ENCODE measurements at regions not wholly inside any gene's neighbourhood (a gene's known extent, or its start where the extent isn't known, plus 50 kb on each side); places are given as distances from the start of the nearest gene placed in this dataset.
"Not testable (repeated sequence)": the region's sequence is repeated elsewhere in the genome, so short reads cannot be mapped to it uniquely, and the experiment has no call there.

DNA sequence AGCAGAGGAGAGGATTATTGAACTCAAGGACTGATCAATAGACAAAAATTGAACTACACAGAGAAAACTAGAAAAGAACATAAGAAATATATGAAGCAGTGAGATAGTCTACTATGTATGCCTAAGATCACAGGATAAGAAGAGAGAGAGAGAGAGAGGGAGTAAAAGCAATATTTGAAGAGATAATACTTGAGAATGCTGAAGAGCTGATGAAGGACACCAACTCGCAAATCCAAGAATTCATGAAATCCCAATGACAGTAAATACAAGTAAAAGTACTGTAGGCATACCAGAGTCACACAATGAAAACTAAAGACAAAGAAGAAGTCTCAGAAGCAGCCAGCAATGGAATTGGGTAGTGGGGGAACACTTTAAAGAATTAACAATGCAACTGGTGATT is 260.1 kb upstream of the SPAG17 start:
- DNase-seq: no peak

DNA sequence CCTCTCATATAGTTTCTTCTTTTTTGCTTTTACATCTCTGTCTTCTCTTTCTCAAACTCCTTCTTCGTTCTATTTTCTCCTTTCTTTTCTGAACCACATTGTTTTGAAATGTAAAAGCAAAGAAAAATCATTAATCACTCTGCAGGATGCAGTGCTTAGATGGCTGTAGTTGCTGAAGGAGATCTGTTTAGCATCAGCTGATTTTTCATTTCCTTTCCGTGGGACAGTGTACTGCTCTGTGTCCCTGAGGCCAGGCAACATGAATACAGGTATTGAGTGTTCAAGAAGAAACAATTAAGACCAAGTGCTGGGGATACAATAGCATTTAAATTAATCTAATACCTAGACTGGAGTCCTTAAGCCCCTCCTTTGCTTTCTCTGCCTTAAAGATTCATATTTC is 257.2 kb upstream of the SPAG17 start:
- DNase-seq: no peak

DNA sequence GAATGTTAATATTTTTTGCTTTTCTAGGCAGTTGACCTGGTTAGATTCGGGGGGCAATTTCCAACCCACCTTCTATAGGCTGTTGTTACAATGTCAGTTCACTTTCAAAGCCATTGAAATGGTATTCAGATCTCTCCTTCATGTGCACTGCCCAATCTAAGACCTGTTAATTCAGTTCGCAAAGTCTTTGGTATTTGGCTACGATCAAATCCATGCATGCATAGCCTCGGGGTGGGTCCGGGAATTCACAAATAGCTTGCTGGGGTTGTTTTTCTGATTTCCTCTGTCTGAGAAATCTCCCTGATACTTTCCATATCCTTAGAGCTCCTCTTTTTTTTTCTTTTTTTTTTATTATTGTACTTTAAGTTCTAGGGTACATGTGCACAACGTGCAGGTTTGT is 252.6 kb upstream of the SPAG17 start:
- DNase-seq: no peak

DNA sequence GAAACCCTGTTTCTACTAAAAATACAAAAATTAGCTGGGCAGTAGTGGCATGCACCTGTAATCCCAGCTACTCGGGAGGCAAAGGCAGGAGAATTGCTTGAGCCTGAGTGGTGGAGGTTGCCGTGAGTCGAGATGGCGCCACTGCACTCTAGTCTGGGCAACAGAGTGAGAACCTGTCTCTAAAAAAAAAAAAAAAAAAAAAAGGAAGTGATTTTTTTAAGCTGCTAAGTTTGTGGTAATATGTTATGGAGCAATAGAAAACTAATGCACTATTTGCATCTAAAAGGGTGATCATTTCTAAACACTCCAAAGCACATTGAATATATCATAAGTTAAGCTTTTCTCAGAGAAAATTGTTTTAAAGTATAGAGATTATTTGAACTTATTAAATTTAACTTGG is 244.8 kb upstream of the SPAG17 start:
- DNase-seq: no peak

DNA sequence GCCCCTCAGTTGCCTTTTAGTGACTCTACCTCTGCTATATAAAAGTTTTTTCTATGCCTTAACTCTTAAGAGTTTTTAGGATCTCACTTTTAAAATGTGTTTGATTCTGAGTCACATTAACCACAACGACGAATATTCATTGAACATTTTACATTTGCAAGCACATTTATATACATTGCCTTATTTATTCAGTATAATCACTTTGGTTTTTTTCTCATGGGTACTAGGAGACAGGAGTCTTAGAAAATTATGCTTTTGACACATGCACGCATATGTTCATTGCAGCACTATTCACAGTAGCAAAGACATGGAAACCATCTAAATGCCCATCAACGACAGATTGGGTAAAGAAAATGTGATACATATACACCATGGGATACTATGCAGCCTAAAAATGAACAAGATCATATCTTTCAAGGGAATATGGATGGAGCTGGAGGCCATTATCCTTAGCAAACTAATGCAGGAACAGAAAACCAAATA is 236.9 kb upstream of the SPAG17 start:
- no peak for DNase-seq

DNA sequence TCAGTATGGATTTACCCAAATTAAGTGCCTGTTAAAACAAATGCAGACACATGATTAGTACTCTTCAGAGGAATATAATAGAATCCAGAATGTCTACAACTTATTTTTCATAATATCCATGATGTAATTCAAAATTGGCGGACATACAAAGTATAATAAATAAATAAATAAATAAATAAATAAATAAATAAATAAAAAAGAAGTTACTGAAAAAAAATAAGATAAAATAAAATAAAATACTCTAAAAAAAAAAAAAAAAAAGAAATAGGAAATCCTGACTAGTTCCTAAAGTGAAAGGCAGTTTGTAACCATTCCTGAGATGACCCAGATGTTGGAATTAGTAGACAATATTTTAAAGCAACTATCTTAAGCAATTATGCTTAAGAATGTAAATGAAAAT is 219.0 kb upstream of the SPAG17 start:
- DNase-seq: no peak

DNA sequence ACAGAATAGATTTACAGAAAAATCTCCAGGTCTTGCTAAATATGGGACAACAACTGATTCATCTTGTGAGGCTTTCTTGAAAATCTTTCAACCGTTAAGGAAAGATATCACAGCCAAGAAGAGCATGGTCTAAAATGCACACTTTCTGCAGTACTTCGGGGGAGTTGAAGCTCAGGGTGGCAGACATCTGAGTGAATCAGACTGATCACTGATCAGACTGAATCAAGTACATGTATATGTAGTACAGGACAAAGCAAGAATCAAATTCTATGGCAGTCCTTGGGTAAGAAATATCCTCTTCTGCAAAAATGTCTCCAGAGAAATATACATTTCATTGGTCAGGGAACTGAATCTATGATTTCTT is 212.4 kb upstream of the SPAG17 start:
- no peak for DNase-seq

DNA sequence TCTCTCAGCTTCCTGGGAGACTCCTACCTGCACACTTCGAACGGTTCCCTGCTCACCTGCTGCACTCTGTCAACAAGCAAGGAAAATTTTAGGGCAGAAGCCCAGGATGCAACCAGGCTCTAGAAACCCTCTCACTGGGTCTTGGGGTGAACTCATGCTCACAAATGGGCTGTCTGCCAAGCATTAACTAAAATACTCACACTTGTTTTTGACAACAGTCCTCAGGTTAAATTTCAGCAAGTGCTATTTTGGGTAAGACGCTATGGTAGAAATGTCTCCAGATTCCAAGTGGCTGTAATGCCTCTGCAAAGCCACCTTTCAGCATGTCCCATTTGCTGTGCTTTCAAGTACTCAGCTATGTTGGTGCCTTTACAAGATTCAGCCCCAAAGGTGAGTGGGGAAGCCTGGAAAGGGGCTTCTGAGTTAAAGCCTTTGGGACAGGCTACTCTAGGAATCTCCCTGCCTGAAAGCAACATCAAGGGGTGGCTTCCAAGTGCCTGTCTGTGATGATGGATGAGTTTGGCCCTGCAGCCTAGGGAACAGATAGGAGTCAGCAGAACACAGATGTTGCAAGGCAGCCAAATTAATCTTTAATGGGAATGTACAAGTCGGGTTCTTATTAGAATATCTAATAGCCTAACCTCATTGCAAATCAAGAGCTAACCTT is 211.9 kb upstream of the SPAG17 start:
- DNase-seq: no peak

DNA sequence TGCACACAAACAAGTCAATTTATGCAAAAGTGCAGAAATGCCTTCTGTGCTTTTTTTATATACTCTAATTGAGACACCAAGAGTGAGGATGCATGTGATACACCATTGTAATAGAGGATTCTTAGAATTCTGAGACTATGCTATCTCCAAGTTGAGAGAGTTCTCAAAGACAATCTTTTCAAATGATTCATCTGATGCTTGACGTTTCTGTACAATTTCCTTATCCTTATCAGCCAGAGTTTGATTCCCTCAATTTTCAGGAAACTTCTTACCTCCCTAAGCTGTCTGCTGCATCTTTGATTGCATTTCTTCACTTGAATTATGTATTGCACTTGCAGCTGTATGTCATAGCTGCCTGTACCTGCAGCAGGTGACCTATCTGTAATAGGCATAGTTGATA is 211.3 kb upstream of the SPAG17 start:
- DNase-seq: no peak

DNA sequence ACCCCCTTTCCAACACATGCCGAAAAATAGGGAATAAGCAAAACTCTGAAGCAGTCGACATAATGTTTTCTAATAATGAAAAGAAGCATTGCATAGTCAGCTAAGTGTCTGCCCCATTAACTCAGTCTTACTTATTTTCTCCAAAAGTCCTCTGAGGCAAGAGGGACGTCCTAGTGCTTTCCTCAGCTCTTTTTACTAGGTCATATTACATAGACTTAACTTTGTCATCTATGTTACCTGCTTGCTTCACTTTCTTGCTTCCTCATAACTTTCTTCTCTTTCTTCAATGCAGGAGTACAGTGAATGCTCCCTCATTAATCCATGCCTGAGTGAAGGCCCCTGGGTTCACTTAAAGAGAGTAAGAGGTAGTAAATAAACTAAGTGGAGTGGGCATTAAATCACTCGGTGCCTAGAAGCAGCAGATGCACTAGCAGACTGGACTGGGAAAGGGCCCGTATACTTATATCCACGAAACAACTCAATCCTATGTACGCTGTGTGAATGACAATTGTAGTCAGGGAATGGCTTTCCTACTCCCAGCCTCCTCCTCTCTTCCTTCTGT is 210.5 kb upstream of the SPAG17 start:
- no peak for DNase-seq

DNA sequence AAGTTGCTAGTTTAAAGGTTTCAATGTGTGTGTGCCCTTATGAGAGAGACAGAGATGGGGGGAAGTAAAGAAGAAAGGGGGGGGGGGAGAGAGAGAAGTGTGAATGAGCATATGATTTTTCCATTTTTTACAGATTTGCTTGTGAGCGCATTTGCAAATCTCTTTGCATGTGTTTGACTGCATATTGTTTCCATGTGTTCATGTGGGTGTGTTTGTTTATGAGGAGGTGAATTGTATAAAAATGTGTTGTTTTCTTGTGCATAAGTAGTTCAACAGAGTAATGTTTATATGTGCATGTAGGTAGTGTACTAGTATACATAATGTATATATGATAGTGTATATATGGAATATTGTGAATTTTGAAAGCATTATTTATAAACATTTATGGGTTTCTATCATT is 205.9 kb upstream of the SPAG17 start:
- no peak for DNase-seq

DNA sequence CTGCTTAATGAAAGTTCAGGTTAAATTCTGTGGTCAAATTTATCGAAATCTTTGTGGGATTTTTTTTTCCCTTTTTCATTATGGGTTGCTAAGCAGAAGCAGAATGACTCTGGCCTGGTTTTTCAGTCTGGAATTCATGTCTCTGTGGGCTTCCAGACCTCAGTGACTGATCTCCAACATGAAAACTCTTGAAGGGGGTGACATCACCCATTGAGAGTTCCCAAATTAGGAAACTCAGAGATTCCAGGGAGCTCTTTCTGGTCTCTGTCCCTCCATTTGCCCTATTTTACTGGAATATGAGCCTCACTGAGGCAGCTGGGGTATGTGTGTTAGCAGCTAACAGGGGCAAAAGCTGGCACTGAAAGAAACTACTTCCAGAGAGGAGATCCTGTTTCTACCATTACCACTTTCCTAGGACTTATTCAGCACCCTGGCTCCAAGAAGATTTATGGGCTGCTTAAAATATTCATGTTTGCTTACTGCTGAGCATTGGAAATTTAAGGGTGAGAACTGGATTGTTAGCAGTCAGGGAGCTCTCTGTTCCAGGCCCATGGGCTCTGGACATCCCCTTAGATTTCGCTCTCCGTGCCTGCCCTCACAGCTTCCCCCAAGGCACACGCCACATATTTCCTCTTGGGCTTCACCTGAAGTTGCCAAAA is 203.4 kb upstream of the SPAG17 start:
- DNase-seq: no peak

DNA sequence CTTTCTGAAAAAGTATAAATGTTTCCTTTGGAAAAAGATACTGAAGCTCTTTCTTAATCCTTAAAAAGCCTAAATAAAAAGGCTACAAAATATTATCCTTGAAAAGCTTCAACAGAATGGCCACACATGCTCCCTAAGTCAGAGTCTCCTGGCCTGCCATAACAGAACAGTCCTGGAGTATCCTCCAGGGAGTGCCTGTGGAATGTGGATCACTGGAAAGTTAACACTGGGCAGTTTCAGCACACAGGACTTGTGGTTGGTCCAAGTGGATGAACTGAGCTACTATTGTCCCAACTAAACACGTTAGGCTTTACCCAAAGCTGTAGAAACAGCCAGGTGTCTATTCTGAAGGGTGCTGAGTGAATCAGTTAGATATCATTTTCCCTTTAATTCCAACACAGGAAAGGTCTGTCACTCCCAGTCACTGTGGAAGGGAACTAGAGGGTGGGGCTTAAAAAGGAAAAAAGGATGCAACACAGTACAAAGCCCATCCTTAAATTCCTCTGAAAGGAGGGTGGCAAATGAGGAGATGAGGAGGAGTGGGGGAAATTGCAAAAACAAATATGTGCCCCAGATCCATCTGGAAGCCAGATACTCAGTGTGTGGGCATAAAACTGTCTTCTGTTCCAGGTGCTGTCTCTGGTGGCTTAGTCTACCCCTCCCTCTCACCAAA is 196.3 kb upstream of the SPAG17 start:
- DNase-seq: no peak

DNA sequence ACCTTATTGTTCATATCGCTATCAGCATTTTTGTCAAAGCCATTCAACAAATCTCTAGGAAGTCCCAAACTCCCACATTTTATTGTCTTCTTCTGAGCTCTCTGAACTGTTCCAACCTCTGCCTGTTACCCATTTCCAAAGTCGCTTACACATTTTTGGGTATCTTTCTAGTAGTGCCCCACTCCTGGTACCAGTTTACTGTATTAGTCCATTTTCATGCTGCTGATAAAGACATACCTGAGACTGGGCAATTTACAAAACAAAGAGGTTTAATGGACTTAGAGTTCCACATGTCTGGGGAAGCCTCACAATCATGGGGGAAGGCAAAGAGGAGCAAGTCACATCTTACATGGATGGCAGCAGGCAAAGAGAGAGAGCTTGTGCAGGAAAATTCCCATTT is 192.2 kb upstream of the SPAG17 start:
- DNase-seq: not testable (repeated sequence)

DNA sequence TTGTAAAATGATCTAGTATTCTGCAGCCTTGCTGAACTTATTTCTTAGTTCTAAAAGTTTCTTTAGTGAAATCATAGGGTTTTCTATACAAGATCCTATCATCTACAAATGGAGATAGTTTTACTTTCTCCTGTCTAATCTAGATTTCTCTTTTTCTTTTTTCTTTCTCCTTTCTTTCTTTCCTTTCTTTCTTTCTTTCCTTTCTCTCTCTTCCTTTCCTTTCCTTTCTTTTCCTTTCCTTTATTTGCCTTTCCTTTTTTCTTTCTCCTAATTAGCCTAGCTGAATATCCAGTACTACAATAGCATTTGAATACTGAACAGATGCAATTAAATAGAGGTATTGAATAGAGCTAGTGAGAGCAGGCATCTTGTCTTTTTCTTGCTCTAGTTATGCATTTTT is 186.6 kb upstream of the SPAG17 start:
- DNase-seq: no peak

DNA sequence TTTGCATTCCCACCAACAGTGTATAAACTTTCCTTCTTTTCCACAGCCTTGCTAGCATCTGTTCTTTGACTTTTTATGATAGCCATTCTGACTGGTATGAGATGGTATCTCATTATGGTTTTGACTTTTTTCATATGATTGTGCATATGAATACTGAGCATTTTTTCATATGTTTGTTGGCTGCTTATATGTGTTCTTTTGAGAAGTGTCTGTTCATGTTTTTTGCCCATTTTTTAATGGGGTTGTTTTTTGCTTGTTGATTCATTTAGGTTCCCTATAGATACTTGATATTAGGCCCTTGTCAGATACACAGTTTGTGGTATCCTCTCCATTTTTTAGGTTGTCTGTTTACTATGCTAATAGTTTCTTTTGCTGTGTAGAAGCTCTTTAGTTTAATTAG is 185.8 kb upstream of the SPAG17 start:
- DNase-seq: no peak

DNA sequence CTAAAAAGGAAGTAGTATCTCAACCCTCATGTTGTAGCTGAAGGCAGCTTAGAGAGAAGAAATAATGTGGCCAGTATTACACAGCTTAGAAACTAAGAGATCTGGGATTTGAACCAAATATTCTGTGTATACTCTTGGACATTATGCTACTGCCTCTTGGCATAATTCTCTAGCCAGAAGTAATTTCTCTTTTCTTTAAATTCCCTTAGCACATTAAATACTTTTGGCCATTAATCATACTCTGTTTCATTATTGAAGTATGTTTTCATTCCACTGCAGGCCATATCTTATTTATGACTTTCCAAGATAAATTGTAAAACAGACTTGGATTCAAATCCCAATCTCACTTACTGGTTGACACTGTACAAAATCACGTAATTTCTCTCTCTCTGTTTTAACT is 181.3 kb upstream of the SPAG17 start:
- DNase-seq: no peak

DNA sequence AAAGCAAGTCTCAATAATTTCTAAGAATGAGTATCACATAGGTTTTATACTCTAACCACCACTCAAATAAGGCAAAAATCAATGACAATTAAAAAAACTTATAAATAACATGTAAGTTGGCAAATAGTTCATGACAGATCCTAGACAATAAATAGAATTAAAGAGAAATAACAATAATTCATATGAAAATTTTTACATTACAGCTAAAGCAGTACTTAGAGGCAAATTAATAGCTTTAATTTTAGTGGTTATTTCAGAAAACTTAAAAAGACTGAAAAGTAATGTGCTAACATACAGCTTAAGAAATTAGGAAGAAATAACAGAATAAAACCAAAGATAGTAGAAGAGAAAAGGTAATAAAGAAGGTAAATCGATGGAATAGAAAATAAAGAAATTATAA is 179.9 kb upstream of the SPAG17 start:
- no peak for DNase-seq

DNA sequence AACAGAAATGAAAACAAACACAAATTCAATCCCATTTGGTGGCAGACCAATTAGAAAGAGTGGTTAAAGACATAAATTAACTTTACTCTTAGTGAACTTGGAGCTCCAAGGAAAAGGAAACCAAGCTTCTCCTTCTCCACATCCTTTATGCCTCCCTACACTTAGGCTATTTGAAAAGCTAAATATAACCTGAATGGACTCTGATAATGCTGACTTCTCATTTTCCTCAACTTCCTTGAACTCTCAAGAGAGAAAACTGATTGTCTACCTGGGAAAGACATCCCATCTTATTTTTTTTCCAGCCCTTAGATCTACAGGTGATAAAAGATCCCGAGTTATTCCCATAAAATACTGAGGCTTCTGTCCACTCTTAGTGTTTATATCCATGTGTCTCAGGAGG is 178.4 kb upstream of the SPAG17 start:
- no peak for DNase-seq

DNA sequence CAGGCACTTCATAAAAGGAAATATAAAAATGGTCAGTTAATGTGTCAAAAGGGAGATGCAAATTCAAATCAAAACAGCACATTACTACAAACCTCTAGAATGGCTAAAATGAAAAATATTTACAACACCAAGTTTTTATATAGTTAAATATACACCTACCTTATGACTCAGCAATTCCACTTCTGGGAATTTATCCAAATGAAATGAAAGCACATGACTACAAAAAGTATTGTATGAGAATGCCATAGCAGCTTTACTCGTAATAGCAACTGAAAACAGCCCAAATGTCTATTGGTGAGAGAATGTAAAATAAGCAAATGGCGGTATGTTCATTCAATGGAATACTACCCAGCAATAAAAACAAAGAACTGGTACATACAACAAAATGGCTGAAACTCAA is 175.8 kb upstream of the SPAG17 start:
- DNase-seq: no peak

DNA sequence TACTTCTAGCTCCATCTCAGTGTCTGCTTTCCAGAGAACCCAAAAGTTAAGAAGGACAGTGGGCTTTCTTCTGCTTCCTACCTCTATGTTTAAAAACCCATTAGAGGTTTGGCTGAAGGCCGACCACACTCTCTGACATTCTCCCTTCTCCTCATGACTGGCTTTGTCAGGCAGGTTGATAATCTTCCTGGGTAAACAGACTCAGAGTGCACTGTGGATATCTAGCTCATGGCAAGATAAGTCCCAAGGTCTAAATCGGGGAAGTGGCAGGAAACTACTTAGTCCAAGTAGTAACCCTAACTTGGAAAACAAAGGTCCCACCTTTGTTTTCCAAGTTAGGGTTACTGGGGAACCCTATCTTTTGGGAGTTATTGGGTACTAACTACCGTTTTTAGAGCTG is 161.9 kb upstream of the SPAG17 start:
- DNase-seq: no peak

DNA sequence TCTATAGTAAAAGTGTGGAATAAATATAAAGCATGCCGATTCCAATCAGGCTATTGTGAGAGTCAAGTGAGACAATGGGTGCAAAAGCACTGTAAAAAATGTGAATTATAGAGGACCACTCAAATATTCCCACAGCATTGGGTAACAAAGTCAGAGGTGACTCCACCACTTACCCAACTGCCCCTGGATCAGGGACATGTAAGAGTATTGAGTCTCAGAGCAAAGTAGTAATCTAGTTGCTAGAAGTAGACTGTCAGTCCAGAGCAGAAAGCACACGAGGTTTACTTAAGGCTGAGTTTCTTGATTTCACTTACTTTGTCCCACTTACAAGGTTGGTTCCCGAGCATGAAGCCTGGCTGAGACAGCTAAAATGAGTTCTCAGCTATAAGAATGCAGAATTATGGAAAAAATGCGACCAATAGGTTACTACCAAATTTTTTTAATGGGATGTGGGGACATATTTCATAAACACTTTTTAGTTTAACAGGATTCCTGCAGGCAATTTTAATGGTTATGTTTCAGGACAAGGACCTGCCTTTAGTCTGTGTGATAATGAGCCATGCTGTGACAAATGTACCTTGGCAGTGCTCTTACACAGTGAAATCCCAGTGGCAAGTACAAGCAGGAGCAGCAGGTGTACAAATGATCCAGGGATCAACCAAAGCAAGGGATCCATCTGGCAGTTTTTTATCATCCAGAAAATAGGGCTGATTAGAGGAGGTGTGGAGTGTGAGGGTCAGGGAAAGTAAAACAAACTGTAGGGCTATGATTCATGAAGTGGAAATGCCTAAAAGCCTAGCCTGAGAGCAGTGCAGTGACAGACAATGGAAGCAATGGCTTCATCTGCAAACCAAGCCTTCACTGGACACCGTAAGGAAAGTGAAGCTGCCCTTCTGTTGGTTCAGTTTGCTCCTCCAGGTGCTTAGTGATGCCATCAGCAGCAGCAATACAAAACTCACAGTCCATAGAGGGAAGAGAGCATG is 156.2 kb upstream of the SPAG17 start:
- no peak for DNase-seq

Data from inflammatory macrophage (primary cell).